H1 (cell line): ENCODE measurements at regions not wholly inside any gene's neighbourhood (a gene's known extent, or its start where the extent isn't known, plus 50 kb on each side); places are given as distances from the start of the nearest gene placed in this dataset.

Experiments
- ASH2L ChIP-seq: fragments of 200-600, 300-600 bp; sonication (generic); IDR thresholded peaks from one replicate; pipeline ENCODE4 v1.7.1; 2017; ENCODE audit warnings: low read length
- CEBPB ChIP-seq: IDR thresholded peaks from 2 replicates; pipeline ENCODE4 v1.6.1; 2012; ENCODE audit warnings: low read depth, low read length
- NANOG ChIP-seq: IDR thresholded peaks from 2 replicates; pipeline ENCODE4 v1.6.1; 2011; ENCODE audit warnings: low read length, low read depth, mild to moderate bottlenecking, inconsistent platforms; ENCODE audit not compliant: insufficient read depth, poor library complexity, severe bottlenecking
- TCF12 ChIP-seq: IDR thresholded peaks from 2 replicates; pipeline ENCODE4 v1.6.1; 2011; ENCODE audit warnings: low read depth, mild to moderate bottlenecking, low read length
- TF ChIP-seq, protein P1 (sequence below): fragments of 300-600 bp; sonication (generic); IDR thresholded peaks from 2 replicates; pipeline ENCODE4 v1.7.1; 2012; ENCODE audit warnings: low read length, moderate library complexity, mild to moderate bottlenecking, inconsistent platforms; ENCODE audit not compliant: insufficient replicate concordance
- TF ChIP-seq, protein P2 (sequence below), 3 experiments: IDR thresholded peaks; 1 replicate in 2 of 3; 2 replicates in 1 of 3; pipeline versions ENCODE4 v1.5.1 to v1.6.1; 2011; ENCODE audit warnings: low read length in 3 of 3, mild to moderate bottlenecking in 3 of 3, inconsistent platforms in 2 of 3, low read depth in 1 of 3, moderate library complexity in 1 of 3; ENCODE audit not compliant: insufficient read depth in 1 of 3; ENCODE audit errors: control extremely low read depth in 1 of 3

DNA sequence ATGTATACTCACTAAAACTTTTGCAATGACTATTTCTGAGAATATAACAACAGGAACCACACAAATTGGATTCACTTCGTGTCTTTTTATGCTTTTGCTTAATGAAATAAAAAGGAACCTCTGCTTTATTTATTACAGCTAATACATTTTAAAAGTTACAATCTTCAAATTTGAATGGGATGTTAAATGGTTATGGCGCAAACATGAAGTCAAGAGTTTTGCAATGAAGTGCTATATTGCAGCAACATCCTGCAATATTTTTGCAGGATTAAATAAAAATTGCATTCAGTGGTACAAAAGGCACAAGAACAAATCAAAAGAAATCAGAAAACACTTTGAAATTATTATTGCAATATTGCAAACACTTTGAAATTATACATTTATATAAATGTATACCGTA lies 1519.0 kb upstream of the MIR17HG start (continued):
- TF ChIP-seq, protein P1, sequence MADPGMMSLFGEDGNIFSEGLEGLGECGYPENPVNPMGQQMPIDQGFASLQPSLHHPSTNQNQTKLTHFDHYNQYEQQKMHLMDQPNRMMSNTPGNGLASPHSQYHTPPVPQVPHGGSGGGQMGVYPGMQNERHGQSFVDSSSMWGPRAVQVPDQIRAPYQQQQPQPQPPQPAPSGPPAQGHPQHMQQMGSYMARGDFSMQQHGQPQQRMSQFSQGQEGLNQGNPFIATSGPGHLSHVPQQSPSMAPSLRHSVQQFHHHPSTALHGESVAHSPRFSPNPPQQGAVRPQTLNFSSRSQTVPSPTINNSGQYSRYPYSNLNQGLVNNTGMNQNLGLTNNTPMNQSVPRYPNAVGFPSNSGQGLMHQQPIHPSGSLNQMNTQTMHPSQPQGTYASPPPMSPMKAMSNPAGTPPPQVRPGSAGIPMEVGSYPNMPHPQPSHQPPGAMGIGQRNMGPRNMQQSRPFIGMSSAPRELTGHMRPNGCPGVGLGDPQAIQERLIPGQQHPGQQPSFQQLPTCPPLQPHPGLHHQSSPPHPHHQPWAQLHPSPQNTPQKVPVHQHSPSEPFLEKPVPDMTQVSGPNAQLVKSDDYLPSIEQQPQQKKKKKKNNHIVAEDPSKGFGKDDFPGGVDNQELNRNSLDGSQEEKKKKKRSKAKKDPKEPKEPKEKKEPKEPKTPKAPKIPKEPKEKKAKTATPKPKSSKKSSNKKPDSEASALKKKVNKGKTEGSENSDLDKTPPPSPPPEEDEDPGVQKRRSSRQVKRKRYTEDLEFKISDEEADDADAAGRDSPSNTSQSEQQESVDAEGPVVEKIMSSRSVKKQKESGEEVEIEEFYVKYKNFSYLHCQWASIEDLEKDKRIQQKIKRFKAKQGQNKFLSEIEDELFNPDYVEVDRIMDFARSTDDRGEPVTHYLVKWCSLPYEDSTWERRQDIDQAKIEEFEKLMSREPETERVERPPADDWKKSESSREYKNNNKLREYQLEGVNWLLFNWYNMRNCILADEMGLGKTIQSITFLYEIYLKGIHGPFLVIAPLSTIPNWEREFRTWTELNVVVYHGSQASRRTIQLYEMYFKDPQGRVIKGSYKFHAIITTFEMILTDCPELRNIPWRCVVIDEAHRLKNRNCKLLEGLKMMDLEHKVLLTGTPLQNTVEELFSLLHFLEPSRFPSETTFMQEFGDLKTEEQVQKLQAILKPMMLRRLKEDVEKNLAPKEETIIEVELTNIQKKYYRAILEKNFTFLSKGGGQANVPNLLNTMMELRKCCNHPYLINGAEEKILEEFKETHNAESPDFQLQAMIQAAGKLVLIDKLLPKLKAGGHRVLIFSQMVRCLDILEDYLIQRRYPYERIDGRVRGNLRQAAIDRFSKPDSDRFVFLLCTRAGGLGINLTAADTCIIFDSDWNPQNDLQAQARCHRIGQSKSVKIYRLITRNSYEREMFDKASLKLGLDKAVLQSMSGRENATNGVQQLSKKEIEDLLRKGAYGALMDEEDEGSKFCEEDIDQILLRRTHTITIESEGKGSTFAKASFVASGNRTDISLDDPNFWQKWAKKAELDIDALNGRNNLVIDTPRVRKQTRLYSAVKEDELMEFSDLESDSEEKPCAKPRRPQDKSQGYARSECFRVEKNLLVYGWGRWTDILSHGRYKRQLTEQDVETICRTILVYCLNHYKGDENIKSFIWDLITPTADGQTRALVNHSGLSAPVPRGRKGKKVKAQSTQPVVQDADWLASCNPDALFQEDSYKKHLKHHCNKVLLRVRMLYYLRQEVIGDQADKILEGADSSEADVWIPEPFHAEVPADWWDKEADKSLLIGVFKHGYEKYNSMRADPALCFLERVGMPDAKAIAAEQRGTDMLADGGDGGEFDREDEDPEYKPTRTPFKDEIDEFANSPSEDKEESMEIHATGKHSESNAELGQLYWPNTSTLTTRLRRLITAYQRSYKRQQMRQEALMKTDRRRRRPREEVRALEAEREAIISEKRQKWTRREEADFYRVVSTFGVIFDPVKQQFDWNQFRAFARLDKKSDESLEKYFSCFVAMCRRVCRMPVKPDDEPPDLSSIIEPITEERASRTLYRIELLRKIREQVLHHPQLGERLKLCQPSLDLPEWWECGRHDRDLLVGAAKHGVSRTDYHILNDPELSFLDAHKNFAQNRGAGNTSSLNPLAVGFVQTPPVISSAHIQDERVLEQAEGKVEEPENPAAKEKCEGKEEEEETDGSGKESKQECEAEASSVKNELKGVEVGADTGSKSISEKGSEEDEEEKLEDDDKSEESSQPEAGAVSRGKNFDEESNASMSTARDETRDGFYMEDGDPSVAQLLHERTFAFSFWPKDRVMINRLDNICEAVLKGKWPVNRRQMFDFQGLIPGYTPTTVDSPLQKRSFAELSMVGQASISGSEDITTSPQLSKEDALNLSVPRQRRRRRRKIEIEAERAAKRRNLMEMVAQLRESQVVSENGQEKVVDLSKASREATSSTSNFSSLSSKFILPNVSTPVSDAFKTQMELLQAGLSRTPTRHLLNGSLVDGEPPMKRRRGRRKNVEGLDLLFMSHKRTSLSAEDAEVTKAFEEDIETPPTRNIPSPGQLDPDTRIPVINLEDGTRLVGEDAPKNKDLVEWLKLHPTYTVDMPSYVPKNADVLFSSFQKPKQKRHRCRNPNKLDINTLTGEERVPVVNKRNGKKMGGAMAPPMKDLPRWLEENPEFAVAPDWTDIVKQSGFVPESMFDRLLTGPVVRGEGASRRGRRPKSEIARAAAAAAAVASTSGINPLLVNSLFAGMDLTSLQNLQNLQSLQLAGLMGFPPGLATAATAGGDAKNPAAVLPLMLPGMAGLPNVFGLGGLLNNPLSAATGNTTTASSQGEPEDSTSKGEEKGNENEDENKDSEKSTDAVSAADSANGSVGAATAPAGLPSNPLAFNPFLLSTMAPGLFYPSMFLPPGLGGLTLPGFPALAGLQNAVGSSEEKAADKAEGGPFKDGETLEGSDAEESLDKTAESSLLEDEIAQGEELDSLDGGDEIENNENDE: no peak
- TF ChIP-seq CEBPB (no peak), NANOG (no peak), ASH2L (no peak), TCF12 (no peak)
- TF ChIP-seq, protein P2, sequence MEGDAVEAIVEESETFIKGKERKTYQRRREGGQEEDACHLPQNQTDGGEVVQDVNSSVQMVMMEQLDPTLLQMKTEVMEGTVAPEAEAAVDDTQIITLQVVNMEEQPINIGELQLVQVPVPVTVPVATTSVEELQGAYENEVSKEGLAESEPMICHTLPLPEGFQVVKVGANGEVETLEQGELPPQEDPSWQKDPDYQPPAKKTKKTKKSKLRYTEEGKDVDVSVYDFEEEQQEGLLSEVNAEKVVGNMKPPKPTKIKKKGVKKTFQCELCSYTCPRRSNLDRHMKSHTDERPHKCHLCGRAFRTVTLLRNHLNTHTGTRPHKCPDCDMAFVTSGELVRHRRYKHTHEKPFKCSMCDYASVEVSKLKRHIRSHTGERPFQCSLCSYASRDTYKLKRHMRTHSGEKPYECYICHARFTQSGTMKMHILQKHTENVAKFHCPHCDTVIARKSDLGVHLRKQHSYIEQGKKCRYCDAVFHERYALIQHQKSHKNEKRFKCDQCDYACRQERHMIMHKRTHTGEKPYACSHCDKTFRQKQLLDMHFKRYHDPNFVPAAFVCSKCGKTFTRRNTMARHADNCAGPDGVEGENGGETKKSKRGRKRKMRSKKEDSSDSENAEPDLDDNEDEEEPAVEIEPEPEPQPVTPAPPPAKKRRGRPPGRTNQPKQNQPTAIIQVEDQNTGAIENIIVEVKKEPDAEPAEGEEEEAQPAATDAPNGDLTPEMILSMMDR (IDR thresholded peaks at IDR 0.05; ENCODE audit: control extremely low read depth in 1 of 3, insufficient read depth in 1 of 3, low read depth in 1 of 3, low read length in 3 of 3): no peak
- TF ChIP-seq, all 59 proteins: peak for 0
